Hypothalamus (tissue), 51 donors: ENCODE measurements at regions not wholly inside any gene's neighbourhood (a gene's known extent, or its start where the extent isn't known, plus 50 kb on each side); places are given as distances from the start of the nearest gene placed in this dataset.
"Not testable (repeated sequence)": the region's sequence is repeated elsewhere in the genome, so short reads cannot be mapped to it uniquely, and the experiment has no call there.

ENCODE experiments used
- DNase-seq, 51 donors: peaks; one replicate each; lab custom pipeline; 2025; lab: John Stamatoyannopoulos, UW

DNA sequence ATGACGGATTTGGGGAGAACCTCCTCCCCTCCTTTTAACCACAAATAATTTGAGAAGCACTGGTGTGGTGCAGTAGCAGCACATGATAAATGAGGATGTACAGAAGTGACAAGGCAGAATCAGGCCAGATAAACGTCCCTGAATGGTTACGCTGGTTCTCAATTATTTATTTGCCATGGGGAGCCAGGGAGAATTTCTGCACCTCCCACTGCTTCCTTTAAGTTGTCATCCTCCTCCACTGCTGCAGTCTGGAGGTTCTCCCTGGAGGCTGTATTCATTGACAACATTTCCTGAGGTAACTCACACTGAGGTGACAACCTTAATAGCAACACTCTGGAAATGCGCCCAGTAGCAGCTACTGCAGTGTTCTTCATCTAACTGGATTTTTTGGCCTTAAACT is 308.9 kb upstream of the SLITRK1 start:
- DNase-seq, result no peak

DNA sequence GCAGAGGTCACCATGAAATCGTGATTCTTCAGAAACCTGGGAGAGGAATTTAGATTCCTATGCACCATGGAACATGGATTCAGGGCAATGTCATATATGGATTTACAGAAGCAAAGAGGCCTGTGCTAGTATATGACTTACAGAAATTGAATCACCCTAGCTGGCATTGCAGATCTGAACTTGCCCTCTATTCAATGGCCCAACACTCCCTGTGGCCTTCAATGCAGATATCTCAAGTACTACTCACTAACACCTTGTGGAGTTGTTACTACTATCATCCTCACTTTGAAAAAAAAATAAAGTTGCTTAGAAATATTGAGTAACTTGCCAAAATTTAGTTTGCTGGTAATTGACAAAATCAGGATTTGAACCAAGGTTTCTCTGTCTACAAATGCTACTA is 305.4 kb upstream of the SLITRK1 start:
- no peak for DNase-seq

DNA sequence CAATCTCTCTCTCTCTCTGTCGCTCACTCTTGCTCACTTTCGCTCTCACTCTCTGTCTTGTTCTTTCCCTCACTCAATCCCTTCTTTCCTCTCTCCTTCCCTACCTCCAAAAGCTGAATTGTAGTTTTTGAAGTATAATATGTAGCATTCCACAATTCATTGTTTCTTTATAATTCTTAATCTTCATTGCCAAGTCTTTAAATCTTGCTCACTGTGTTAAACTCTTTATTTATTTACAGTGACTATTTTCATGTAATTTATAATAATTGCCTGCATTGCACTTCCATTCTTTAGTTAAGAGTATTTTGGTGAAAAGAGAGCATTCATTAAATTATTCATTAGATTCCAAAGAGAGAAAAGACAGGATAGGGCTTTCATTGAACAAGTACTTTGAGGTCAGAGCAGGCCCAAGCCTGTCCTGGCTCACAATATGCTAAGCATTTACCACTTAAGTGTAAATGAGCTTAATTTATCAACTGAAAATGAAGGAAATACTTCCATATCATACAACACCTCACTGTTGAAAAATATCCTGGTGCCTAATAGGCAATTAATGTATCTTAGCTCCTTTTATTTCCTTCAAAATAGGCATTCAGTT is 257.4 kb upstream of the SLITRK1 start:
- DNase-seq, result no peak

DNA sequence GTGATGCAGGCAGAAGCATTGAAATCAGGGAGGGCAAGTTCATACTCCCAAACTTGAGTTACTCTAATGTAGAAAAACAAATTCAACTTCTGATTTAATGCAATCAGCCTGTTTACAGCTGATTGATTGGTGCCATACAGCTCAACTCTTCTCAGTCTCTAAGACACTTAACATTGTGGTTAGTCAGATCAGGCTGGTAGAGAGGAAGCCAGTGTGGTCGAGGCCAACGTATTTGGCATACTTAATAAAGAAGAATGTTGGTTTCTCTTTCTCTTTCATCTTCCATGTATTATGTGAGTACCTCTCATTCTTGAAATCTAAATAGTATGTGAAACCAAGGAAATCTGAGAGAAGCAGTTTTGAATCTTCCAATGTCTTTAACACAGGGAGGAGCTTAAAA is 255.0 kb upstream of the SLITRK1 start:
- DNase-seq, result no peak

DNA sequence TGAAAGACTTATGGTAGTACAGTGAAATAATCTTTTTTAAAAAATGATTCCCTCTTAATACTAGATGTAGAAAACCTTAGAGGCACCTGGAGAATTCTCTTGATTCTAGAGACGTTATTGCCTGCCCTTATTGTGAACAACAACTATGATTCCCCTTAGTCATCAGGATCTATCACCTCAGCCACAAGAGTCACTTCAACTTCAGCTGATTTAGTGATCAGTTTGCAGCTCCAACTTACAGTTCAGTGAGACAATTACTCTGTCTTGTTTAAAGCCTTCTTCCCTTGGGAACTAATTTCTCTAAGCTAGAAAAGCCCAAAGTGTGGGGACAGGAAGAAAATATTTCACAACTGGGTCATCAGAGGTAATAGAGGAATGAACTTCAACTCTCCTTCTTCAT is 254.3 kb upstream of the SLITRK1 start:
- DNase-seq, result no peak

DNA sequence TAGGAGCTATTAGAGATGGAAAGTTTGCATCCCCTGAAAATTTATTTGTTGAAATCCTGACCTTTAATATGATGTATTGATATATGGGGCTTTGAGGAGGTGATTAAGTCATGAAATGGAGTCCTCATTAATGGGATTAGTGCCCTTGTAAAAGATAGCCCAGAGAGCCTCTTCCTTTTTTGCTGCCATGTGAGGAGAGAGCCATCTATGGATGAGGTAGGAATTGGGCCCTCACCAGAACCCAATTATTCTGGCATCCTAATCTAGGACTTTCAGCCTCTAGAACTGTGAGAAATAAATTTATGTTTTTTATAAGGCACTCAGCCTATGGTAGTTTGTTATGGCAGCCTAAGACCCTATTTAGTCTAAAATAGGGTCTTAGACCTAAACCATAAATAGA is 250.2 kb upstream of the SLITRK1 start:
- DNase-seq, result no peak

DNA sequence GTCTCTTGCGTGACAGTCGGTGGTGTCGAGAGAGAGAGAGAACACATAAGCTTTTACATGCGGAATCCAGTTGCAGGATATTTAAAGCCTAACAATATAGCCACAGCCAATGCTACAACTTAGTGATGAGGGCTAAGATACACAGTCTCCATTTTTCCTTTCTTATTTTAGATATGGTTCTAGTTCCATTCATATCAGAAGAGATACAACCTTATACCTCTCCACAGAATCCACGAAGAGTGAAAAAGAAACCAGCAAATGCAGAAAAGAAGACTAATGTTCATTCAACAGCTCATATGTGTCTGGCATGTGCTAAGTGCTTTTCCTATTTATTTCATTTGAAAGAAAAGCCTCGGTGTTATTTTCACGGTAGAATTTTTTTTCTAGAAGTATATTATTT is 249.0 kb upstream of the SLITRK1 start:
- DNase-seq, result no peak

DNA sequence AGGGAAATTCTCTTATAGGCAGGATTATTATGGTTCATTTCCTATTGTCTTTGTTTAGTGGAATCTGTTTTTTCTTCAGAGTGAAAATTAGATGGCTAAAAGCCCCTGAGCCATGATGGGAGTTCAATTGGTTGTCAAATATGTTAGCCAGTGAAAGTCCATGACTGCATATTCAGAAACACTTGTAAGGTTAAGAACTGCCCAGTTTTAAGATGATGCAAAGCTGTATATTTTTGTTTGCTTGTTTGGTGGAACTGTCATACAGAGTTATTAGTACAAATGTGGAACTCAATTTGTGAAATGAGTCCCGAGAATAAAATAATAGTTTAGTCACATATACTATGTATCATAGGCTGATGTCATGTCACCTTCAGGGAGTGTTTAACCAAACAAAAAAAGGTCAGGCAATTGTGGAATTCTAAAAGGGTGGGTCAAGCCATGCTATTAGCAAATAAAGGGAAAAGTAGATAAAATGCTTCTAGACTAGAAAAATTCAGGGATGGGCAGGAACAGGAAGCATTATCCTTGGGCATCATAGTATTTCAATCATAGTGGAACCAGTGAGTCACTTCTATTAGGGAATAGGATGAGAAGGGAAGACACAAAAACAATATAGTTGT is 248.3 kb upstream of the SLITRK1 start:
- DNase-seq, result no peak

DNA sequence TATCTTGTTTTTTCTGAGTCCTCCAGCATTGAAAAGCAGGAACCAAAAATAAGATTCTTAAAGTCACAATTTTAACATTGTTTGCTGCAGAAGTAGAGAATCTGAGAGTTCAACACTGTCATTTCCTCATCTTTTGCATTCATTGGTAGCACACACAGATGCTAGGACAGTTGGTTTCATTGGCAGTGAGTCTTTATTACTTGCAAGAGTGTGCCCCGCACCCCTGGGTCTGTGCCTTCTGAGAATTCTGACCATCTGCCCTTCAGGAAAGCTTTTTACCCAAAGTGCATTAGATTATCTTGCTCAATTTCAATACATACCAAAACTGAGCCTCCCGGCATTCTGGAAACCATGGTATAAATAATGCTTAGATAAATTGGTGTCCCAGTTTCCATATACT is 247.7 kb upstream of the SLITRK1 start:
- no peak for DNase-seq

DNA sequence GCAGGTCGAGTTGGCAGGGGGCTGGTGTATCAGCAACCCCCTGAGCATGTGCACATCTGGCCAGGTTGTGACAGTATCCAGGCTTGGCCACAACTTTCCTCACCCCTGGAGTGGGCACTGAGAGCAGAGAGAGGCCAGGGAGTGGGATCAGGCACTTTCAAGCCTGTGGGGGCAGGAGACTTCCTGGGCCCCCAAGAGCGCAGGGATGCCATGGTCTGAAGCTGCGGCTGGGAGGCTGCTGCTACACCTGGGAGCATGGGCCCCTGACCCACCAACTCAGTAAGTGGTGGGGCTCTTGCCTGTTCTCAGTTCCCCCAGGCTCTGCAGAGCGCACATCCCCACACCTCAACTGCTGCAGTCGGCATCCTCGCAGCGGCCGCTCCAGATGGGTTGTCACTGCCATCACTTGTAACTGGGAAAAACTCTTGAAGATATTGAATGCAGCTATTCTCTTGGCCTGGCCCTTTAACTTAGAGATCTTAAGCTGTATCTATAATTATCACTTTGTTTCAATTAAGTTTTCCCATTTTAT is 245.4 kb upstream of the SLITRK1 start:
- no peak for DNase-seq

DNA sequence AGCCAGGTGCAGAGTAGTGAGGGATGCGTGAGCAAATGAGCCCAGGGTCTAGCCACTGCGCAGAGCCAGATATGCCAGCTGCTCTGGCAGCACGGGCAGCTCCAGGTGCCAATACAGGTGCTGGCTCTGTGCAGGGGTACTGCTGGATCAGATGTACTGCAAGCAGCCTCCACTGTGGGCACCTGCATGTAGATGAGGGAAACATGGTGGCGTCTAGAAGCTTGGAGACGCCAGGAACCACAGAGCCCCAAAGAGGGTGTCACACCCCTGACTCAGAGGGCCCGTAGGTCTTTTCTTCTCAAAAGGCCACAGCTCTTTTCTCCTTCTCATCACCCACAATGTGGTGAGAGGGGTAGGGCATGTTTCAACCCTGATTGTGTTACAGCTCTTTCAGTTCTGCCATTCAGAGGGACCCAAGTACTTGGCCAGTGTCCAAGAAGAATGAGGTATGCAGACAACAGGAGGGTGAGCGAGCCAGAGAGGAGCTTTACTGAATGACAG is 244.4 kb upstream of the SLITRK1 start:
- no peak for DNase-seq

DNA sequence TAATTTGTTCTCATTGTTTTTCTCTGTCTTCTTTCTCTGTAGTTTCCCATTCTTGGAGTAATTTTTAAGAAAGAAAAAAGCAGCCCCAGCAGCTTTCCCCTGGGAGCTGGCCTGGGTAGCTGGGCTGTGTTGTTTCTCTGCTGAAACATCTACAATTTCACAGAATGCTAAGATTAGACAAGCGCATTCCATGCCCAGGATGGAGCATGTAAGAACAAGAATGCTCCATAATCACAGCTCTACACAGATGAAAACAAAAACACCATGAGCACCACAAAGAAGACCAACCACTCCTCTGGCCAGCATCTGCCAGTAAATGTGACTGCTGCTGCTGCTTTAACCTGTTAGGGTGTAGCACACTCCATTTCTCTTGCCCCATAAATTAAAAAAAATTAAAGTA is 239.2 kb upstream of the SLITRK1 start:
- no peak for DNase-seq

DNA sequence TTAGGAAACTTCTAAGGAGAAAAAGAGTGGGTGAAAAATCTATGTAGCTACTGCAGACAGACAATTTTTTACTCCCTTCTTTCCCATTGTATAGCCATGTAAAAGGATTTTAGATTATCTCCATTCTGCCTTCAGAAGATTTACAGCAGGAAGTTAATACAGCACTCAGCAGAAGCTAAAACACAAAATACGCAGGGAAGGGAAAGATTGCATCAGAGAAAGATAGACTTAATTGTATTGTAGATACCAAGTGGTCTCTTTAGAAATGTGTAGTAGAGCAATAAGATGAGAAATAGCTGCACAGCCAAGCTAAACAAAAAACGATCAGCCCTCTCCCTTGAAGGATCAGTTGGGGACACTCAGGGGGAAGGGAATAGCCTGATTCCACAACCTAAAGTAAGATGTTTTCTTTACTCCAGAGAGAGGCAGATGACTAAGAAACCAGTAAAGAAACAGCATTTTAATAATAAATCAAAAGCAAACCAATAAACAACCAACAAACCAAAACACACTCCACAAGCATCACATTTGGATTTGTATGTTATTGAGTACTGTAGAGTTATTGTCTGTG is 236.7 kb upstream of the SLITRK1 start:
- DNase-seq, result no peak

DNA sequence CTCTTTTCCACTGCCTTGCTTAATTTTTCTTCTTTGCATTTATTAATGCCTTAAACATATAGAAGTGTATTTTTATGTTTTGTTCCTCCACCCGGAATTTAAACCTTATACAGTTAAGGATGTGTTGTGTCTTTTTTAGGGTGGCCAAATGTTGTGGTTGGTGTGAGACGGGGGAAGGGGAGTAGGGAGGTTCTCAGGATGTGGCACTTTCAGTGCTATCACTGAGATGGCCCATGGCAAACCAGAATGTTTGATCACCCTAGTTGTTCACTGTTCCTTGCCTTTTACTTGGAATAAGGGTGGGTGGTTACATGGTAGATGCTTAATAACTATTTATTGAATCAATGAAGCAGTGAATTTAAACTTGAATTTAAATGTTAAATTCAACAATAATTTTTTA is 216.0 kb upstream of the SLITRK1 start:
- DNase-seq, result no peak

DNA sequence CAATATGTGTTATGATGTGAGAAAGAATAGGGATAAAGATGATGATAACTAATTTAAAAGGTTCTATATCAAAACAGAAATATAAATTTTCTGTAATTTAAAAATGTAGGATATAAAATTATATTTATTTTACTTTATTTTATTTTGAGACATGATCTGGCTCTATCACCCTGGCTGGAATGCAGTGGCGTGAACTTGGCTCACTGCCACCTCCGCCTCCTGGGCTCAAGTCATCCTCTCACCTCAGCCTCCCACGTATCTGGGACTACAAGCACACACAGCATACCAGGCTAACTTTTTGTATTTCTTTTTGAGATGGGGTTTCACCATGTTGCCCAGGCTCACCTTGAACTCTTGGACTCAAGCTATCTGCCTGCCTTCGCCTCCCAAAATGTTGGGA is 214.9 kb upstream of the SLITRK1 start:
- DNase-seq, result no peak

DNA sequence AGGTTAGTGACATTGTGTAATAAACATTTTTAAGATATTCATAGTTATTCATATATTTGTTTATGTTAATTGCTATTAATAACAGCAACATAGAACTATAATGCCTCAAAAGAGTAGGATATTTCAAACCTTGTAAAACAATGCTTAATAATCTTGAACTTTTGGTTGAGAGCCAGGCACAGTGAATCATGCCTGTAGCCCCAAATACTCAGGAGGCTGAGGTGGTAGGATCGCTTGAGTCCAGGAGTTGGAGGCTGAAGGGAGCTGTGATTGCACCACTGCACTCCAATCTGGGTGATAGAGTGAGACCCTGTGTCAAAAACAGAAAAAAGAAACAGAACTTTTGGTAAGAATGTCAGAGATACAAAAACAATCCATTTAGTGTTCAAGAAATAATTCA is 213.9 kb upstream of the SLITRK1 start:
- DNase-seq, result no peak

DNA sequence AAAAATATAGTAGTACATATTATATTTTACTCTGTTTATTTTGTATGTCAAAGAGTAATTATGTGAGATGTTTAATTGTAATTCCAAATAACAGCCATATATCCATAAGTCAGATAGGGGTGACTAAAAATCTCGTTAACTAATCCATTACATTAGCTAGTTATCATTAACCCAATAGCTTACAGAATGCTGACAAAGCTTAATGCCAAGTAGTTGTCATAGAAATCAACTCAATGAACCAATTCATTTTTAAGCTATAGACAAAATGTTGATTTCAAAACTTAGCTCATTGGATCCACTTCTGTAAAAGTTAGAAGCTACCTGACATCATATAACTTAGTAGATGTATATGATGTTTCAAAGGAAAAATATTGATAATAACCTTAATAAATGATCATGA is 206.7 kb upstream of the SLITRK1 start:
- no peak for DNase-seq

DNA sequence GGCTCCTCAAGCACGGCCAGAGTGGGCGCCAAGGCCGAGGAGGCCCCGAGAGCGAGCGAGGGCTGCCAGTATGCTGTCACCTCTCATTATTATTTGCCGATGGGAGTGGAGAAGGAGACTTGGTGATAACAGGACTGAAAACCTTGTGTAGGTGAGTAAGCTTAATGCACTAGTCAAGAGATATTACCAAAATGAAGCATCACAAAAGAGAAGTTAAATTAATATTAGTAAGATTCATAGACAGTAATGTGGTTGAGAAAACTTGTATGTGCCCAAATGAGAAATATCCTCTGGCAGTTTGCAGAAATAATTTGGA is 204.5 kb upstream of the SLITRK1 start:
- DNase-seq, result no peak

DNA sequence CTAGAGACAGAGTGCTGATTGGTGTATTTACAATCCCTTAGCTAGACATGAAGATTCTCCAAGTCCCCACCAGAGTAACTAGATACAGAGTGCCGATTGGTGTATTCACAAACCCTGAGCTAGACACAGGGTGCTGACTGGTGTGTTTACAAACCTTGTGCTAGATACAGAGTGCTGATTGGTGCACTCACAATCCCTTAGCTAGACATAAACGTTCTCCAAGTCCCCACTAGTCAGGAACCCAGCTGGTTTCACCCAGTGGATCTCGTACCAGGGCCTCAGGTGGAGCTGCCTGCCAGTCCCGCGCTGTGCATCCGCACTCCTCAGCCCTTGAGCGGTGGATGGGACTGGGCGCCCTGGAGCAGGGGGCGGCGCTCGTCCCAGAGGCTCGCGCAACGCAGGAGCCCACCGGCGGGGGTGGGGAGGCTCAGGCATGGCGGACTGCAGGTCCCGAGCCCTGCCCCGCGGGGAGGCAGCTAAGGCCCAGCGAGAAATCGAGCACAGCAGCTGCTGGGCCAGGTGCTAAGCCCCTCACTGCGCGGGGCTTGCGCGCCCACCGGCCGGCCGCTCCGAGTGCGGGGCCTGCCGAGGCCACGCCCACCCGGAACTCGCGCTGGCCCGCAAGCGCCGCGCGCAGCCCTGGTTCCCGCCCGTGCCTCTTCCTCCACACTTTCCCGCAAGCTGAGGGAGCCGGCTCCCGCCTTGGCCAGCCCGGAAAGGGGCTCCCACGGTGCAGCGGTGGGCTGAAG is 204.0 kb upstream of the SLITRK1 start:
- DNase-seq, result not testable (repeated sequence)

DNA sequence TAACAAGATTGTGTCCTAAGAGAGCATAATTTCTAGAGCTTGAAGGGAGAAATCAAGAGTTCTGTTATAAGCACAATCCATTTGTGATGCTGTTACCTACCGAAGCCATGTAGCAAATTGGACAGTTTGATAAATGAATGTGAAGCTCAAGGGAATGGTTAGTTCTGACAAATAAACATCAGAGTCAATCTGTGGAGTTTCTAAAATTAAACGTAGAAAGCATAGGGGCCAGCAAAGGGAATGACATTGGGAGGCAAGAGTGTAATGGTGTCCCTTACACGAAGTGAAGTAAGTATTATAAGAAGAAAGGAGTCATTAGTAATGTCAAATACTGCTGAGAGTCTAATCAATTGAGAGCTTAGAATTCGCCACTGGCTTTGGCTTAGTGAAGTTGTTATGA is 200.2 kb upstream of the SLITRK1 start:
- DNase-seq, result no peak

DNA sequence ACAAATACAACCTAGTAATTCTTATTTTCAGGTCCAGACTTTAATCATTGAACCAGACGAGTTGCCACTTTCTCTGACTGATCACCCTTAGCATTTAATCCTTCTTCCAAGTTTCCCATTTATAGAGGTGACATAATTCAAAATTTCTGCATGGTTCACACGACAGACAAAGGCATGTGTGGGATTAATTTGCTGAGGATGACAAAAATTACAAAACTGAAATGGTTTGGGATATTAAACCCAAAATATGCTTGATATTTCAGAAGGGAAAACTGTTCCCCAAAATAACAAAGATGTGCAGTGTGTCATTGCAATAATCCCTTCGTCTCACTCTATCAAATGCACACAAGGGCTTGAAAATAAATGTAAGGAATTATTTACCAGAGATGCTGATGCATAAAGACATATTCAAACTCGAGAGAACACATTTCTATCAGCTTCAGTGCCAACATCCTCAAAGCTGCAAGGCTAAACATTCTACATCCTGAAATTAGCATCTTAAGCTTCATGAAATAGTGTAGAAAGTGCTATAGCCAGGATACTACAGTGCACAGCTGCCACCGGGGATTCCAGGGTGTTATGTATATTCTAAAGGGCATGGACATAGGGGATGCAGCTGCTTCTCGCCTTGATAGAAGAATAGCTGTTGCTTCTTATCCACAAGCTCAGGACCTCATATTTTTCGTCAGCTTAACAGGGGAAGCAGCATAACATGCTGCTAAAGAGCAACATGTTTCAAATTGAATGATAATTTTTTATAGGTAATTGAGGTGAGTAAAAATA is 198.7 kb upstream of the SLITRK1 start:
- DNase-seq, result no peak
